HAP-1 (cell line): ENCODE measurements at regions not wholly inside any gene's neighbourhood (a gene's known extent, or its start where the extent isn't known, plus 50 kb on each side); places are given as distances from the start of the nearest gene placed in this dataset.

Source experiments
- DNase-seq, 2 experiments: peaks; one replicate each; pipeline ENCODE4 v3.0.0-alpha.2; 2016 to 2020; ENCODE audit warnings: low spot score in 2 of 2
- H3K27me3 ChIP-seq: fragments of 250-450 bp; sonication (Bioruptor Pico); 2 replicates; pipeline ENCODE4 v1.5.1; 2020; ENCODE audit warnings: low read depth, mild to moderate bottlenecking, moderate library complexity
- H3K36me3 ChIP-seq: fragments of 250-450 bp; sonication (Bioruptor Pico); replicated peaks from 2 replicates; pipeline ENCODE4 v1.5.1; 2020; ENCODE audit warnings: mild to moderate bottlenecking
- H3K4me1 ChIP-seq: fragments of 250-450 bp; sonication (Bioruptor Pico); 2 replicates; pipeline ENCODE4 v1.5.1; 2020; ENCODE audit warnings: mild to moderate bottlenecking
- H3K4me3 ChIP-seq: fragments of 250-450 bp; sonication (Bioruptor Pico); 2 replicates; pipeline ENCODE4 v1.5.1; 2020; ENCODE audit warnings: mild to moderate bottlenecking, moderate library complexity
- H3K9me3 ChIP-seq: fragments of 250-450 bp; sonication (Bioruptor Pico); 2 replicates; pipeline ENCODE4 v1.5.1; 2020; ENCODE audit warnings: mild to moderate bottlenecking, moderate library complexity
- in situ Hi-C: fragments of 300-500 bp; cut with MboI; formaldehyde crosslinking; loops from 3 replicates; pipeline ENCODE4 v1.14.3; 2020; ENCODE audit warnings: low sequenced_read_pairs, inconsistent platforms, mixed read lengths

DNA sequence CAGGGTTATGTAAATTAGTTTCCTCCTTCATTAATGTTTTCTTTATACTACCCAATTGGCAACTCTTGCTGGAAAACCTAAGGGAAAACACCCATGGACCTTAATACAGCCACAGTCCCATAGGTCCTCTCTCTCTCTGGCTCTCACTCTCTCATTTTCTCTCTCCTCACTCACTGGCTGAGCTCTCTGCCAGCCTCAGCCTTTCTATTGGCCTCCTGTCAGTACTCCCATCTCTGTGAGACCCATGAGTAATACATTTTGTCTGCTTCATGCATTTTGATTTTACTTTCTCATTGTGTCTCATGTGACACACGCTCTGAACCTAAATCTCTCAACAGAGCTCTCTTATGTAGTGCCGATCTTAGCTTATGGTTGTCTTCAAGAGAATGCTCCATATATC lies 907.5 kb downstream of the C6orf118 start:
- H3K27me3 ChIP-seq, result no peaks in the 10 kb centered on the region
- in situ Hi-C loops, result no loop called here
- H3K9me3 ChIP-seq, result no peaks in the 10 kb centered on the region
- no peaks in the 10 kb centered on the region for H3K36me3 ChIP-seq
- DNase-seq, result no peak
- peaks cover 7% of the 10 kb centered on the region for H3K4me1 ChIP-seq
- H3K4me3 ChIP-seq, result no peak overlapping the region

DNA sequence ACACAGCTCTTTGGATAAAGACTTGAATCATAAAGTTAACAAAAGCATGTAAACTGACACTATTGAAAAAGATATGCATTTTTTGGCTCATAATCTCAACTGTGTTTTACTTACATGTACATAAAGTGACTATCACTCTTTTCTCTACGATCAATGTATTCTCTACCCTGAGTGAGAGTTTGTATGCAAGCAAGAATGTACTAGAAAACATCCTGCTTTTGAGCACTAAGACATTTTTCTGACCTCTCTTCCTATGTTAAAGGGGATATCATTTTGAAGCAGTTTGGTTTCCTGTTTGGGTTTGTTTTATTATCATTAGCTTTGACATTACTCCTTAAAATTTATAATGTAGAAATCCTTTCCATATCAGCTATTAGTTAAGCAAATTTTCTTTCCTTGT lies 910.8 kb downstream of the C6orf118 start:
- Histone ChIP-seq H3K36me3 (no peaks in the 10 kb centered on the region), H3K9me3 (no peaks in the 10 kb centered on the region; the same call in 1 of the 2 replicates), H3K27me3 (no peaks in the 10 kb centered on the region), H3K4me1 (peaks cover 13% of the 10 kb centered on the region), H3K4me3 (no peak overlapping the region)
- no peak for DNase-seq
- in situ Hi-C loops, result no loop called here

DNA sequence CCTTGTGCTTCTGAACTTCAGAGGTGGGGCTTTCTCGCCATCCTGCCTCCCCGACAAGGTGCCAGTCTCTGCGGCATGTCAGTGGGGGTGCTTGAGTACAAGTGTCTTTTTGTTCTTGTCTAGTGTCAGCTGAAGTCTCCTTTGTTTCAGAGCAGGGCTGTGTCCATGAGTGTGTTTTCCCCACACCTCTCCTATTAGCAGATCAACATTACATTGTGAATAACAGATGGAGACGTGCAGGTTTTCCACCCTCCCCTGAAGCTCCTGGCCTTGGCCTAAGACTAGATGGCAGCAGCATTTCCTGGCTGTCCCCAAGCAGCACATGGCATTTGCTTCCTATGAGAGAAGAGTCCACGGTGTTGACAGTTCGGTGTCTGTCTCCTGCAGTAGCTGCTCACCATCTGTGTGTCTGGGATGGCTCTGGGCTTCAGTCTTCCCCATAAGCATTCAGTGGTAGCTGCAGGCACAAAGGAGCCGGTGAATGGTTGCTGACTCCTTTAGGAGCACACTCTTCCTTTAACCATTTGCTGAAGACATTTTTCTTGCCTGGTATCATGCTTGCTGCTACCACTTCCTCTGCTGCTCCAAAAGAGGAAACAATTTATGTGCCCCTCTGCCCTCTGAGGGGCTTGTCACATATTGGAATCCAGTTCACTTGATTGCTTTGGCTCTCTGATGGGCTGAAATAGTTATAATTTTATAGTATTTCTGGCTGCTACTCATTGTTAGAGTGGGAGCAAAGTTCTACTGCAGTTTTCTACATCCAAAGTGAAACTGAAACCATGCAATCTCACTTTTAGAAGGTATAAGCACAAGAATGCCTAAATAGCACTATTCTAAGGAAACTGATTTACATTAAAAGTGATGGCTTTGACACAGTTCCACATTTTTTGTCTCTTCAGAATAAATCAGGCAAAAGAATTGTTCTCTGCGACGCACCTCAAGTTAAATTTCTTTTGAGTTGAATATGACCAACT lies 913.0 kb downstream of the C6orf118 start:
- H3K27me3 ChIP-seq, result no peaks in the 10 kb centered on the region
- no peak overlapping the region for H3K4me3 ChIP-seq
- H3K9me3 ChIP-seq, result no peaks in the 10 kb centered on the region; the same call in 1 of the 2 replicates
- H3K36me3 ChIP-seq, result no peaks in the 10 kb centered on the region
- peak in 1 of 2 experiments; percentile 34 for DNase-seq
- peaks cover 13% of the 10 kb centered on the region for H3K4me1 ChIP-seq
- in situ Hi-C loops, result no loop called here

DNA sequence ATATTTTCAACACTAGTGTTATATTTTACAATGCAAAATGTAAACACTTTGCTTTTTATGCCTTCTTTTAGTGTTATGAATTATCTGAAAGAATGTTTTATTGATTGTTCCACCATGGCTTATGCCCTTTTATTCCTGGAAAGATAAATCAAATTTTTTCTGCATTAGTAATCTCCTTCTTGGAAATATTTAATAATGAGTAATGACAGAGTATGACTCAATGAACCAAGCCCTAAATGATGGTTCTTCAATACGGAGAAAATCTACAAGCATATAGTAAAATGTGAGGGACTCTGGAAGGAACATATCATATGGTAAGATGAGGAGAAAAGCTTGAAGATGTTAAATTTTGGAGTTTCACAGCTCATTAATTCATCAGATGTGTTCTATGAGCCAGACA lies 929.6 kb downstream of the C6orf118 start:
- in situ Hi-C loops, result no loop called here
- DNase-seq, result no peak
- Histone ChIP-seq H3K4me3 (no peak overlapping the region), H3K36me3 (no peaks in the 10 kb centered on the region), H3K27me3 (no peaks in the 10 kb centered on the region), H3K9me3 (peaks cover 4% of the 10 kb centered on the region), H3K4me1 (no peaks in the 10 kb centered on the region)

DNA sequence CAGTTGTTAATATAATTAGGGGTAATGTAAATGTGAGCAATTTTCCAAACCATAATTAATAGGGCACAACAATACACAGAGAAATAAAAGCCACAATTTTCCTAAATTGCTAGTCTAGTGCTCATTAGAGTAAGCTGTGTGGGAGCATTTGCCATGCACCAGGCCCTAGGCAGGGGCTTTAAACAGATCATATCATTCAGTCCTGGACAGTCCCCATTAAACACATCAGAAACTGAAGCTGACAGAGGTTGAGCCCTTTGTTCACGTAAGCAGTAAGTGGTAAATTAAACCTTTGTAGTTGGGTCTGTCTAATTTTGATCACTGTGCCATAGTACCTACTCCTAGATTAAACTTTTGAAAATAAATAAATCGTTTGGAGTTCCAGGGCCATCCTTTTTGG lies 931.1 kb downstream of the C6orf118 start:
- Histone ChIP-seq H3K27me3 (no peaks in the 10 kb centered on the region), H3K4me1 (no peaks in the 10 kb centered on the region), H3K9me3 (peaks cover 4% of the 10 kb centered on the region), H3K4me3 (no peak overlapping the region), H3K36me3 (no peaks in the 10 kb centered on the region)
- in situ Hi-C loops, result no loop called here
- no peak for DNase-seq

DNA sequence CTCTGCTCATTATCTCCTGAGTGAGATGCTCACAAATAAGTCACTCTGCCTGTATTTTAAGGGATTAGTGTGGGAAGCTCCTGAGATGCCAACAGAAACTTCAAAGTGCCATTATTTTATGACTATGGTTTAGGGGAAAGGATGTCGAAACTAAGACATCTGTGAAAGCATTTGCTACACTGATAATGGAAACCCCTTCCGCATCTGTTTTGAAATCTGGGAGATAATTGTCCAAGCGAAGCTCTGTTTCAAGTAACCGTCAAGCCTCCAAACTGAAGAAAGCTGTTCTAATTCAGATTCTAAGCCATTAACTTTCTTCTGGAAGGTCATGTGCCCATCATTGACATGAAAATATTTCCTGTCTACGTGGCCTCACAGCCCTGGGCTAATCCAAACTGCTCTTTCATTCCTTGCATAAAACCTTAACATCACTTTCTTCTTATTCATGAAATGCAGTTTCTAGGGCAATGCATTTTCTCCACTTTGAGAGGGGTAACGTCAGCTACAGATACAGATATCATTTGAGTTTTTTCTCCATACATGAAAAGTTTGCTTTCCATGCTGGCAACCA lies 932.0 kb downstream of the C6orf118 start:
- Histone ChIP-seq H3K9me3 (peaks cover 4% of the 10 kb centered on the region), H3K36me3 (no peaks in the 10 kb centered on the region), H3K4me1 (no peaks in the 10 kb centered on the region), H3K27me3 (no peaks in the 10 kb centered on the region), H3K4me3 (no peak overlapping the region)
- in situ Hi-C loops, result no loop called here
- no peak for DNase-seq

DNA sequence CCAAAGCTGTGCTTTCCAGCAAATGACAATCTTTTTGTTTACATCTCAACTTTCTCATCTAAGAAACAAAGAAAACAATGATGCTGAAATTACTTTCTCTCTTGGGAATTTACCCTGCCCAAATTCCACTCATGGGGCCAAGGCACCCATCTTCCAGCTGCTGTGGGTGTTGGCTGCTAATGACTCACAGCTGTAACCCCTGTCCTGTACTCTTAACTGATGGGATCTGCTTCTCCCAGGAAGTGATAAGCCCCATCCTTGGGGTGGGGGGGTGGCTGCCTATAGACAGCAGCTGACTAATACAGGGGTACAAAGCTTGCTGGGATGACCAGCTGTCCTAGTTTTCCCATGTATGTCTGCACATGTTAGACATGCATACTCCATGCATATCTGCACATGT lies 938.6 kb downstream of the C6orf118 start:
- Histone ChIP-seq H3K27me3 (no peaks in the 10 kb centered on the region), H3K4me3 (no peak overlapping the region), H3K36me3 (no peaks in the 10 kb centered on the region), H3K9me3 (no peaks in the 10 kb centered on the region; the same call in 1 of the 2 replicates), H3K4me1 (no peaks in the 10 kb centered on the region)
- in situ Hi-C loops, result no loop called here
- no peak for DNase-seq

DNA sequence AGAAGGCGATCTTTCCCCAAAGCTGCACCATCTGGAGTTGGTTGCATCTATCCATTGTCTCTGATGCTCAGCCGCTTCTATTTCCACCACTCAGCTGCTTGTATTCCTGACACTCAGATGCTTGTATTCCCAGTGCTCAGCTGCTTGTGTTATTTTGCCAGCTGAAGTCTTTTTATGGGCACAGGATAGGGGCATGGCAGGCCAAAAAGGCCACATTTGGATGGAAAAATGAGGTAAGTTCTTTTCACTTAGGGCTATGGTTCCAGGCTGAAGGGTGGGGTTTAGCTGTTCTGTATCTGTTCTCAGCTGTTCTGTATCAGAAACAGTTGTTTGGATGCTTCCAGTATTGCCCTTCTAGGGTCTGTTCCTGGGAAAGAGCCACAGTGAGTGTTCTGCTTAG lies 944.9 kb downstream of the QKI start:
- Histone ChIP-seq H3K4me3 (no peak overlapping the region), H3K9me3 (peaks cover 7% of the 10 kb centered on the region; the same call in 1 of the 2 replicates), H3K27me3 (no peaks in the 10 kb centered on the region), H3K4me1 (no peaks in the 10 kb centered on the region), H3K36me3 (no peaks in the 10 kb centered on the region)
- DNase-seq, result no peak
- in situ Hi-C loops, result no loop called here

DNA sequence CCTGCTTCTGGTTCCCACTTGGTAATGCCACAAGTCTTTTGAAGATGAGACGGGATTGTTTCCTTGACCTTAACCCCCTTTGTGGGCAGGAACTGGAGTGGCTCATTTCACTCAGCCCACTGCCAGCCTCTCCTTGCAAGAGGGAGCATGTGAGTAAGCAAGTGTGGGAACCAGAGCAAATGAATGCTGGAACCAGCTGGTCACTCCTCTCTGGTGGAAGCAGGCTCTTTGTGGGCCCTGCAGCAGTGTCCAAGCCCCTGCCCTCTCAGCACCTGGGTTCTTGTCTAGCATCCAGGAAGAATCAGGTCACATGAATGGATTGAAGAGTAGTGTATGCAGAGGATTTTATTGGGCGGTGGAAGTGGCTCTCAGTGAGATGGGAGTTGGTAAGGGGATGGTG lies 944.5 kb downstream of the QKI start:
- H3K4me3 ChIP-seq, result no peak overlapping the region
- H3K36me3 ChIP-seq, result no peaks in the 10 kb centered on the region
- no peaks in the 10 kb centered on the region for H3K4me1 ChIP-seq
- no peak for DNase-seq
- no peaks in the 10 kb centered on the region for H3K27me3 ChIP-seq
- peaks cover 7% of the 10 kb centered on the region; the same call in 1 of the 2 replicates for H3K9me3 ChIP-seq
- in situ Hi-C loops, result no loop called here

DNA sequence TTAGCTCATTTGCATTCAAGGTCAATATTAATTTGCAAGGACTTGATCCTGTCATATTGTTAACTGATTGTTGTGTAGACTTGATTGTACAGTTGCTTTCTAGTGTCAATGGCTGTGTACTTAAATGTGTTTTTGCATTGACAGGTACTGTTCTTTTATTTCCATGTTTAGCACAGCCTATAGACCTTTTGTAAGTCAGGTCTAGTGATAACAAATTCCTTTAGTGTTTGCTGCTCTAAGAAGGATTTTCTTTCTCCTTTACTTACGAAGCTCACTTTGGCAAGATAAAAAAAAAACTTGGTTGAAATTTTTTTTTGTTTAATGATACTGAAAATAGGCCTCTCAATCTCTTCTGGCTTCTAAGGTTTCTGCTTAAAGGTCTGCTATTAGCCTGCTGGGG lies 942.3 kb downstream of the QKI start:
- H3K27me3 ChIP-seq, result no peaks in the 10 kb centered on the region
- H3K4me1 ChIP-seq, result no peaks in the 10 kb centered on the region
- no peak overlapping the region for H3K4me3 ChIP-seq
- DNase-seq, result no peak
- H3K9me3 ChIP-seq, result peaks cover 4% of the 10 kb centered on the region; the same call in 1 of the 2 replicates
- H3K36me3 ChIP-seq, result no peaks in the 10 kb centered on the region
- in situ Hi-C loops, result no loop called here

DNA sequence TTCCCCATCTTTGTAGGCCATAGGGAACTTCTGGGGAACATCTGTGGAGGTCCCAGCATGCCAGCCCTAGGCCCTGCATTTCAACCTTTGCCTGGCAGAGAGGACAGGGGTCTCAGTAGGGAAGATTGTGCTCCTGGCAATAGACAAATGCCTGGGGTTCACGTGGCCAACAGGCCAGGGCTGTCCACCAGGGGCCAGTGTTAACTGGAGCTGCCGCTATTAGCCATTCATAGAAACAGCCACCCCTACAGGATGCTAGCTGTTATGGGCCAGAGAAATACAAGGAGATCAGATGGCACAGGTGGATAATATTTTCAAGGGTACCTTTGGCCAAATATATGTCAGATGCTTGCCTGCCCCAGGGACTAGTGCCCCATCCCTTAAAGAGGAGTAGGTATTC lies 932.9 kb downstream of the QKI start:
- Histone ChIP-seq H3K27me3 (no peaks in the 10 kb centered on the region), H3K4me1 (peaks cover 31% of the 10 kb centered on the region), H3K36me3 (no peaks in the 10 kb centered on the region), H3K9me3 (no peaks in the 10 kb centered on the region; the same call in 1 of the 2 replicates), H3K4me3 (no peak overlapping the region)
- in situ Hi-C loops, result no loop called here
- DNase-seq, result no peak

DNA sequence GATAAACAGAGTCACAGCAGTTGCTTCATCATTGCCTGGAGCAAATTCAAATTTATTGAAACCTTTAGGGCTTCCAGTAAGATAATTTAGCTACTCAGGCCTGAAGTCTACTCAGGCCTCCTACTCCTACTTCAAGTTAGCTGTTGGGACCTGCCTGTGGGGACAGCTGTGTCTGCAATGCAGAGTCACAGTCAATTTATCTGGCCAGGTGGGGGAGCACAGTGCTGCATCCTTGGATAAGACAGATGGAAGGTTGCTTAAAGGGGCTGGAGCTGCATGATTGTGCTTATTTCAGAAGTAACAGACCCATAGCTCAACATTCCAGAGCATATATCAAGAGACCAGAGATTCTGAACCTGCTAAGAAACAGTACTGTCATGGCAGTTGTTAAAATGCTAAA lies 932.1 kb downstream of the QKI start:
- H3K27me3 ChIP-seq, result no peaks in the 10 kb centered on the region
- no peaks in the 10 kb centered on the region for H3K36me3 ChIP-seq
- peaks cover 31% of the 10 kb centered on the region for H3K4me1 ChIP-seq
- no peak overlapping the region for H3K4me3 ChIP-seq
- H3K9me3 ChIP-seq, result peaks cover 3% of the 10 kb centered on the region; the same call in 1 of the 2 replicates
- DNase-seq, result peak; percentile 46 to 61
- in situ Hi-C loops, result no loop called here

DNA sequence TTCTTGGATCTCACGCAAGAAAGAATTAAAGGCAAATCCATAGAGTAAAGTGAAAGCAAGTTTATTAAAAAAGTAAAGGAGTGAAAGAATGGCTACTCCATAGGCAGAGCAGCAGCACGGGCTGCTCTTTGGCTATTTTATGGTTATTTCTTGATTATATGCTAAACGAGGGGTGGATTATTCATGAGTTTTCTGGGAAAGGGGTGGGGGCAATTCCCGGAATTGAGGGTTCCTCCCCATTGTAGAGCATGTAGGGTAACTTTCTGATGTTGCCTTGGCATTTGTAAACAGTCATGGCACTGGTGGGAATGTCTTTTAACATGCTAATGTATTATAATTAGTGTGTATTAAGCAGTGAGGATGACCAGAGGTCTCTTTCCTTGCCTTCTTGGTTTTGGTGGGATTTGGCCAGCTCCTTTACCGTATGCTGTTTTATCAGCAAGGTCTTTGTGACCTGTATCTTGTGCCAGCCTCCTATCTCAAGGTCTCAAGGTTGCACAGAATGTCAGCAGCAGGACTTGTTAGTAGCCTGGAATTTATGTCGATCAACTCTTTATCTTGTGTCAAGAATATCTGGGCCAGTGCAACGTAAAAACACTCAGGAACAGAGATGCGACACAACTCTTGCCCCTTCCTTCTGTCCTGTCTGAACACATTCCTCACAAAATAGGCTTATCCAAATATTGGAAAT lies 931.4 kb downstream of the QKI start:
- Histone ChIP-seq H3K4me3 (no peak overlapping the region), H3K4me1 (peaks cover 31% of the 10 kb centered on the region), H3K27me3 (no peaks in the 10 kb centered on the region), H3K9me3 (peaks cover 3% of the 10 kb centered on the region; the same call in 1 of the 2 replicates), H3K36me3 (no peaks in the 10 kb centered on the region)
- in situ Hi-C loops, result no loop called here
- peak; percentile 49 to 55 for DNase-seq

DNA sequence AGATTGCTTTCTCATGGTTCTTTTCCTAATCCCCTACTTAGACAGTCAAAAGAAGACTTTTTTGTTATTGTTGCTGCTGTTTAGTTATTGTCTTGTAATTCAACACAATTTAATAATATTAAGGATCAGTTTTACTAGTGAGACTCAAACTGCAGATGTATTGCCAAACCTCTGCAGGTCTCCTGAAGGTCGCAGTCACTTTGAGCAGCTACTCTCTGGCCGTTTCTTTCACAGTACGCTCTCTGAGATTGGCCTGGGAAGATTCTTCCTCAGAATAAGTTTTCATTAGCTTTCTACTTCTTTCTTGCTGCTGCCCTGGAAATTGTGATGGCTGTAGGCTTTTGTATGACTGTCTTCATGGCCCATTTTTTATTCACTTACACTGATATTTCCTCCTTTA lies 930.8 kb downstream of the QKI start:
- peak in 1 of 2 experiments; percentile 74 for DNase-seq
- in situ Hi-C loops, result no loop called here
- Histone ChIP-seq H3K27me3 (no peaks in the 10 kb centered on the region), H3K4me1 (peaks cover 31% of the 10 kb centered on the region), H3K9me3 (peaks cover 3% of the 10 kb centered on the region; the same call in 1 of the 2 replicates), H3K4me3 (no peak overlapping the region), H3K36me3 (no peaks in the 10 kb centered on the region)
